ENCODE measurements at regions not wholly inside any gene's neighbourhood (a gene's known extent, or its start where the extent isn't known, plus 50 kb on each side); places are given as distances from the start of the nearest gene placed in this dataset.

DNA sequence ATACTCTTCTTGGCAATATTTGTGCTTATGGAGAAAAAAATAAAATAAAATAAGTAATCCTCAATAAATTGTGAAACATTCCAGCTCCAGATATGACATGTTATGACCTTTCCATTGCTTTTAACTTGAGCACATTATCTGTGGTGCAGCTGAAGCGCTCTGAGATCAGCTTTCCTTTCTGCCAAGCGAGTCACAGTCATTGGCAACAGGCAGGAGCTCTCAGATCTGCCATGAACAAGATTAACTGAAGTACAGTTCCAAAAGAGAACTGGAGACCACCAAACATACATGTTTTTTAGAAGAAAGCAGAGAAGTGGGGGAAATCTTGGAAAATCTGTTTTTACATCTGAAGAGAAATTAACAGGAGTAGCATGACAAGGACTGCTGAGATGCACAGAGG, 89.2 kb upstream of the DSCAM start:
- CTCF ChIA-PET: interaction anchor here (0.6 kb wide), 1 partner anchor 62 kb away, joined by 4 read pairs; no protein-coding TSS in a partner anchor
- Mint-ChIP-seq H3K27me3 (no peaks in the 10 kb centered on the region), H3K4me1 (ENCODE audit: low read depth) (no peaks in the 10 kb centered on the region), H3K4me3 (no peak overlapping the region), H3K27ac (no peak overlapping the region), H3K9me3 (no peaks in the 10 kb centered on the region), H3K36me3 (ENCODE audit: low read depth) (no peaks in the 10 kb centered on the region)
- no peaks in the 10 kb centered on the region for H3K9me3 ChIP-seq (ENCODE audit: control insufficient read depth in 1 of 2, insufficient read depth in 1 of 2, low read length in 2 of 2)
- H3K27ac ChIP-seq (ENCODE audit: low read depth in 1 of 2, low read length in 2 of 2): no peak overlapping the region
- no peak for TF ChIP-seq CTCF (IDR thresholded peaks at IDR 0.05)
- POLR2A ChIA-PET: no interaction called here
- DNase-seq (no peak), ATAC-seq (ENCODE audit: poor library complexity) (no peak)
- intact Hi-C loops (cut with DNase I, micrococcal nuclease): no loop called here
- no peaks in the 10 kb centered on the region for H3K36me3 ChIP-seq (ENCODE audit: insufficient read depth, low read length)
- no peaks in the 10 kb centered on the region for H3K4me1 ChIP-seq (ENCODE audit: insufficient read depth, low read length)
- no peak overlapping the region for H3K4me3 ChIP-seq (ENCODE audit: low read length)
- H3K27me3 ChIP-seq (ENCODE audit: control insufficient read depth in 1 of 2, insufficient read depth in 2 of 2, low read length in 2 of 2): peaks cover 0 to 3% of the 10 kb centered on the region in 2 experiments

- Histone ChIP-seq H3K4me1 (ENCODE audit: insufficient read depth, low read length) (no peaks in the 10 kb centered on the region), H3K9me3 (ENCODE audit: control insufficient read depth in 1 of 2, insufficient read depth in 1 of 2, low read length in 2 of 2) (no peaks in the 10 kb centered on the region), H3K36me3 (ENCODE audit: insufficient read depth, low read length) (no peaks in the 10 kb centered on the region), H3K4me3 (ENCODE audit: low read length) (no peak overlapping the region), H3K27me3 (ENCODE audit: control insufficient read depth in 1 of 2, insufficient read depth in 2 of 2, low read length in 2 of 2) (peaks cover 0 to 3% of the 10 kb centered on the region in 2 experiments), H3K27ac (ENCODE audit: low read depth in 1 of 2, low read length in 2 of 2) (no peak overlapping the region)
- no peaks in the 10 kb centered on the region for H3K4me1 Mint-ChIP-seq (ENCODE audit: low read depth)
- no peak for DNase-seq
- H3K27me3 Mint-ChIP-seq: no peaks in the 10 kb centered on the region
- CTCF ChIA-PET: no interaction called here
- TF ChIP-seq CTCF (IDR thresholded peaks at IDR 0.05): no peak
- POLR2A ChIA-PET: no interaction called here
- H3K27ac Mint-ChIP-seq: no peak overlapping the region
- no peak for ATAC-seq (ENCODE audit: poor library complexity)
- no peak overlapping the region for H3K4me3 Mint-ChIP-seq
- intact Hi-C loops (cut with DNase I, micrococcal nuclease): no loop called here
- H3K36me3 Mint-ChIP-seq (ENCODE audit: low read depth): no peaks in the 10 kb centered on the region
- no peaks in the 10 kb centered on the region for H3K9me3 Mint-ChIP-seq
Observed at GRCh38 chr21:40936771-40937261, 89.9 kb upstream of the DSCAM start.

- Mint-ChIP-seq H3K9me3 (no peaks in the 10 kb centered on the region), H3K27ac (no peak overlapping the region), H3K4me3 (no peak overlapping the region), H3K4me1 (ENCODE audit: low read depth) (no peaks in the 10 kb centered on the region), H3K27me3 (no peaks in the 10 kb centered on the region), H3K36me3 (ENCODE audit: low read depth) (no peaks in the 10 kb centered on the region)
- ATAC-seq (ENCODE audit: poor library complexity): no peak
- H3K27me3 ChIP-seq (ENCODE audit: control insufficient read depth in 1 of 2, insufficient read depth in 2 of 2, low read length in 2 of 2): peaks cover 0 to 3% of the 10 kb centered on the region in 2 experiments
- intact Hi-C loops (cut with DNase I, micrococcal nuclease): no loop called here
- ChIA-PET CTCF (no interaction called here), POLR2A (no interaction called here)
- no peak overlapping the region for H3K27ac ChIP-seq (ENCODE audit: low read depth in 1 of 2, low read length in 2 of 2)
- H3K36me3 ChIP-seq (ENCODE audit: insufficient read depth, low read length): no peaks in the 10 kb centered on the region
- H3K4me3 ChIP-seq (ENCODE audit: low read length): no peak overlapping the region
- no peak for DNase-seq
- no peak for TF ChIP-seq CTCF (IDR thresholded peaks at IDR 0.05)
- H3K4me1 ChIP-seq (ENCODE audit: insufficient read depth, low read length): no peaks in the 10 kb centered on the region
- no peaks in the 10 kb centered on the region for H3K9me3 ChIP-seq (ENCODE audit: control insufficient read depth in 1 of 2, insufficient read depth in 1 of 2, low read length in 2 of 2)
Observed at GRCh38 chr21:40938078-40938477, 91.1 kb upstream of the DSCAM start.

Data from CD4-positive, alpha-beta T cell (primary cell).